OCI-LY7 (cell line): ENCODE measurements at regions not wholly inside any gene's neighbourhood (a gene's known extent, or its start where the extent isn't known, plus 50 kb on each side); places are given as distances from the start of the nearest gene placed in this dataset.

Experiments
- BruUV-seq: library from RNA; stranded (reverse); fragments of 400-500 nt; replicated peaks from 2 replicates; lab custom pipeline; 2021; lab: Mats Ljungman, UMichigan
- CTCF ChIA-PET: fragments of 300-600 bp; sonication (Branson Sonifier 250); formaldehyde crosslinking; loops from one replicate; lab custom pipeline; 2022; ENCODE audit warnings: antibody characterized with exemption; ENCODE audit not compliant: unreplicated experiment; lab: Charles Lee
- POLR2A ChIA-PET: fragments of 300-600 bp; sonication (Branson Sonifier 250); formaldehyde crosslinking; loops from one replicate; lab custom pipeline; 2022; ENCODE audit warnings: antibody characterized with exemption; lab: Charles Lee
- DNase-seq: peaks from one replicate; pipeline ENCODE4 v3.0.0-alpha.2; 2015; ENCODE audit warnings: low spot score
- H2AFZ ChIP-seq: fragments of 200-600 bp; sonication (generic), shearing (Covaris generic); 2 replicates; pipeline ENCODE4 v1.6.1; 2014; ENCODE audit warnings: mild to moderate bottlenecking, antibody characterized with exemption, low read length, moderate library complexity
- H3K27ac ChIP-seq: fragments of 200-600 bp; sonication (generic); 2 replicates; pipeline ENCODE4 v1.5.1; 2014; ENCODE audit warnings: mixed run types, low read depth, mild to moderate bottlenecking, moderate library complexity, low read length, inconsistent platforms; ENCODE audit not compliant: poor library complexity, severe bottlenecking
- H3K36me3 ChIP-seq: fragments of 200-600 bp; sonication (generic); 2 replicates; pipeline ENCODE4 v1.6.1; 2014; ENCODE audit warnings: mild to moderate bottlenecking, antibody characterized with exemption, low read length, moderate library complexity, mixed read lengths; ENCODE audit not compliant: insufficient read depth
- H3K4me1 ChIP-seq: fragments of 200-600 bp; sonication (generic); 2 replicates; pipeline ENCODE4 v1.5.1; 2014; ENCODE audit warnings: mild to moderate bottlenecking, low read length; ENCODE audit not compliant: insufficient read depth, poor library complexity, severe bottlenecking
- H3K4me2 ChIP-seq: fragments of 200-600 bp; sonication (generic); 2 replicates; pipeline ENCODE4 v1.6.1; 2014; ENCODE audit warnings: mild to moderate bottlenecking, low read length
- H3K4me3 ChIP-seq: fragments of 200-600 bp; sonication (generic); 2 replicates; pipeline ENCODE4 v1.5.1; 2014; ENCODE audit warnings: mild to moderate bottlenecking, low read depth, low read length; ENCODE audit not compliant: poor library complexity, severe bottlenecking
- H3K79me2 ChIP-seq: fragments of 200-600 bp; sonication (generic); 2 replicates; pipeline ENCODE4 v1.6.1; 2016; ENCODE audit warnings: low read depth, mild to moderate bottlenecking, low read length, moderate library complexity, mixed read lengths; ENCODE audit not compliant: insufficient read depth
- H3K9me2 ChIP-seq: fragments of 200-600 bp; sonication (generic); 2 replicates; pipeline ENCODE4 v1.6.1; 2016; ENCODE audit warnings: mild to moderate bottlenecking, low read length, mixed read lengths; ENCODE audit not compliant: insufficient read depth
- H3K9me3 ChIP-seq: fragments of 200-600 bp; sonication (generic); 2 replicates; pipeline ENCODE4 v1.6.1; 2014; ENCODE audit warnings: mild to moderate bottlenecking, mixed run types, low read length, mixed read lengths
- H4K20me1 ChIP-seq: fragments of 200-600 bp; sonication (generic); 2 replicates; pipeline ENCODE4 v1.6.1; 2014; ENCODE audit warnings: mild to moderate bottlenecking, antibody characterized with exemption, low read length, moderate library complexity, mixed read lengths; ENCODE audit not compliant: insufficient read depth
- EZH2phosphoT487 ChIP-seq: fragments of 200-600 bp; sonication (generic); IDR thresholded peaks from 2 replicates; pipeline ENCODE4 v1.6.1; 2018; ENCODE audit warnings: low read depth, borderline replicate concordance, mild to moderate bottlenecking, mixed run types, antibody characterized with exemption, low read length, moderate library complexity, mixed read lengths
- intact Hi-C: fragments of 100-400 bp; cut with micrococcal nuclease; formaldehyde crosslinking; loops from one replicate; pipeline ENCODE4 v1.10.0; 2022; ENCODE audit not compliant: unreplicated experiment
- TF ChIP-seq, protein P1 (sequence below): fragments of 200-600 bp; sonication (generic); conservative IDR thresholded peaks from 2 replicates; pipeline ENCODE4 v1.5.1; 2014; ENCODE audit warnings: mild to moderate bottlenecking, antibody characterized with exemption, low read length, moderate library complexity, mixed read lengths

DNA sequence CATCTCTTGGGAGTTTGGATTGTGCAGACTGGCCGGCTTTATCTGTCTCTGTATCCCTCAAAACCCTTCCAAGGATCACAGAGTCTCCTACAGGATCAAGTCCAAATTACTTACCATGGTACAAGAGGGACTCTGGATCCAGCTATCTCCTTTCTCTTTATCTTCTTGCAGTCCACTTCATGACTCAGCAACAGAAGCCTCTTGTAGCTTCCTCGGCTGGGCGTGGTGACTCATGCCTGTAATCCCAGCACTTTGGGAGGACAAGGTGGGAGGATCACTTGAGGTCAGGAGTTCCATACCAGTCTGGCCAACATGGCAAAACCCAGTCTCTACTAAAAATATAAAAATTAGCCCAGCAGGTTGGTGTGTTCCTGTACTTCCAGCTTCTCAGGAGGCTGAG is 189.7 kb downstream of the BCAT1 start:
- no peak for DNase-seq
- Histone ChIP-seq H3K9me2 (no peaks in the 10 kb centered on the region), H3K4me2 (no peak overlapping the region), H3K9me3 (no peaks in the 10 kb centered on the region), H3K79me2 (no peaks in the 10 kb centered on the region), H2AFZ (no peak overlapping the region), H3K36me3 (no peaks in the 10 kb centered on the region), H4K20me1 (no peaks in the 10 kb centered on the region), H3K4me1 (no peaks in the 10 kb centered on the region), H3K27ac (no peak overlapping the region), H3K4me3 (no peak overlapping the region)
- intact Hi-C loops = no loop called here
- TF ChIP-seq, protein P1, sequence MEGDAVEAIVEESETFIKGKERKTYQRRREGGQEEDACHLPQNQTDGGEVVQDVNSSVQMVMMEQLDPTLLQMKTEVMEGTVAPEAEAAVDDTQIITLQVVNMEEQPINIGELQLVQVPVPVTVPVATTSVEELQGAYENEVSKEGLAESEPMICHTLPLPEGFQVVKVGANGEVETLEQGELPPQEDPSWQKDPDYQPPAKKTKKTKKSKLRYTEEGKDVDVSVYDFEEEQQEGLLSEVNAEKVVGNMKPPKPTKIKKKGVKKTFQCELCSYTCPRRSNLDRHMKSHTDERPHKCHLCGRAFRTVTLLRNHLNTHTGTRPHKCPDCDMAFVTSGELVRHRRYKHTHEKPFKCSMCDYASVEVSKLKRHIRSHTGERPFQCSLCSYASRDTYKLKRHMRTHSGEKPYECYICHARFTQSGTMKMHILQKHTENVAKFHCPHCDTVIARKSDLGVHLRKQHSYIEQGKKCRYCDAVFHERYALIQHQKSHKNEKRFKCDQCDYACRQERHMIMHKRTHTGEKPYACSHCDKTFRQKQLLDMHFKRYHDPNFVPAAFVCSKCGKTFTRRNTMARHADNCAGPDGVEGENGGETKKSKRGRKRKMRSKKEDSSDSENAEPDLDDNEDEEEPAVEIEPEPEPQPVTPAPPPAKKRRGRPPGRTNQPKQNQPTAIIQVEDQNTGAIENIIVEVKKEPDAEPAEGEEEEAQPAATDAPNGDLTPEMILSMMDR = no peak
- no peak for TF ChIP-seq EZH2phosphoT487
- ChIA-PET CTCF (no interaction called here), POLR2A (interaction anchor here (0.6 kb wide), 1 partner anchor 919 kb away, joined by 3 read pairs; no protein-coding TSS in a partner anchor)
- BruUV-seq = no TSS peak

DNA sequence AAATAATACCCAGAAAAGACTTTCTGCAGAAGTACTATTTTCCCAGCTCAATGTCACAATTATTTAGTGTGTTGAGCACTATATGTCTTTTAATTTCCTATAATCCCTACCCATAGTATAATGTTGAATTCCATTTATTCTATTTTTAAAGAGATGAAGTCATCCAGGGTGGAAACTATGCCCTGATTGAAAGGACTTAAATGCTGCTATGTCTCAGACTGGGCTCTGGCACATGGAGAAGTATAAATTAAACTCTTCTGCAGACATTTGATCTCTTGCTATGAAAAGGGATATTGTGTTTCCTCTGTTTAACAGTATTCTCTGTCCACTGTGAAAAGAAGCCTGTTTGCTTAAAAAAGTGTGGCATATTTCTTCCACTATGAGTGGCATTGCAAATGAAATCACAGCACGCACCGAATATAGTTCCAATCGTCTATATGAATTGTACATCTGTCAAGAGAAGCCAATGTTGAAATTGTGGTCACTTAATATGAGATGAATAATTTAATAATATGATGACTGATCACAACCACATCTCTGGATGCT is 192.3 kb downstream of the BCAT1 start:
- no peaks in the 10 kb centered on the region for H4K20me1 ChIP-seq
- H2AFZ ChIP-seq = no peak overlapping the region
- POLR2A ChIA-PET = no interaction called here
- TF ChIP-seq, protein P1 = no peak
- no peak for TF ChIP-seq EZH2phosphoT487
- no peak for DNase-seq
- no peak overlapping the region for H3K4me2 ChIP-seq
- no peaks in the 10 kb centered on the region for H3K4me1 ChIP-seq
- H3K9me3 ChIP-seq = no peaks in the 10 kb centered on the region
- intact Hi-C loops = no loop called here
- CTCF ChIA-PET = no interaction called here
- no peak overlapping the region for H3K27ac ChIP-seq
- no peaks in the 10 kb centered on the region for H3K36me3 ChIP-seq
- H3K9me2 ChIP-seq = no peaks in the 10 kb centered on the region
- H3K79me2 ChIP-seq = no peaks in the 10 kb centered on the region
- BruUV-seq = no TSS peak
- H3K4me3 ChIP-seq = no peak overlapping the region
